Hepatocyte (in vitro differentiated cells): ENCODE measurements at regions not wholly inside any gene's neighbourhood (a gene's known extent, or its start where the extent isn't known, plus 50 kb on each side); places are given as distances from the start of the nearest gene placed in this dataset.

ENCODE experiments used
- DNase-seq: peaks from one replicate; pipeline ENCODE4 v3.0.0-alpha.2; 2016; ENCODE audit warnings: low spot score
- H2AFZ ChIP-seq: fragments of 200-600 bp; sonication (generic); 2 replicates; pipeline ENCODE4 v1.6.0; 2016; ENCODE audit warnings: antibody characterized with exemption, mild to moderate bottlenecking
- H3K27ac ChIP-seq: fragments of 200-600 bp; sonication (generic); 2 replicates; pipeline ENCODE4 v1.5.1; 2016; ENCODE audit warnings: mild to moderate bottlenecking
- H3K27me3 ChIP-seq: fragments of 200-600 bp; sonication (generic); 2 replicates; pipeline ENCODE4 v1.6.1; 2016
- H3K36me3 ChIP-seq: fragments of 200-600 bp; sonication (generic); replicated peaks from 2 replicates; pipeline ENCODE4 v1.5.1; 2016; ENCODE audit warnings: low read depth; ENCODE audit not compliant: insufficient read depth
- H3K4me1 ChIP-seq: fragments of 200-600 bp; sonication (generic); 2 replicates; pipeline ENCODE4 v1.5.1; 2016; ENCODE audit warnings: mild to moderate bottlenecking, moderate library complexity; ENCODE audit not compliant: insufficient read depth
- H3K4me2 ChIP-seq: fragments of 200-600 bp; sonication (generic); 2 replicates; pipeline ENCODE4 v1.6.0; 2016
- H3K4me3 ChIP-seq: fragments of 200-600 bp; sonication (generic); 2 replicates; pipeline ENCODE4 v1.5.1; 2016; ENCODE audit warnings: mild to moderate bottlenecking
- H3K79me2 ChIP-seq: fragments of 200-600 bp; sonication (generic); 2 replicates; pipeline ENCODE4 v1.6.0; 2017; ENCODE audit warnings: mild to moderate bottlenecking
- H3K9me2 ChIP-seq: fragments of 200-600 bp; sonication (generic); replicated peaks from 2 replicates; pipeline ENCODE4 v1.6.0; 2017; ENCODE audit warnings: mild to moderate bottlenecking; ENCODE audit not compliant: insufficient read depth
- H3K9me3 ChIP-seq: fragments of 200-600 bp; sonication (generic); 2 replicates; pipeline ENCODE4 v1.5.1; 2016; ENCODE audit warnings: low read depth, mild to moderate bottlenecking
- H4K20me1 ChIP-seq: fragments of 200-600 bp; sonication (generic); 2 replicates; pipeline ENCODE4 v1.6.0; 2016; ENCODE audit warnings: mild to moderate bottlenecking; ENCODE audit not compliant: insufficient read depth, poor library complexity, severe bottlenecking
- CTCF ChIP-seq: fragments of 200-600 bp; sonication (generic); IDR thresholded peaks from 2 replicates; pipeline ENCODE4 v1.5.1; 2016; ENCODE audit warnings: antibody characterized with exemption, mild to moderate bottlenecking; ENCODE audit not compliant: poor library complexity
- EZH2 ChIP-seq: fragments of 200-600 bp; sonication (generic); IDR thresholded peaks from 2 replicates; pipeline ENCODE4 v1.6.1; 2016; ENCODE audit warnings: antibody characterized with exemption, mild to moderate bottlenecking, borderline replicate concordance
- EZH2phosphoT487 ChIP-seq: fragments of 200-600 bp; sonication (generic); IDR thresholded peaks from one replicate; pipeline ENCODE4 v1.6.1; 2018; ENCODE audit warnings: antibody characterized with exemption, mild to moderate bottlenecking, low read depth, moderate library complexity; ENCODE audit not compliant: unreplicated experiment, severe bottlenecking
- WGBS: methylation state at CpG from one replicate; pipeline ENCODE4 v1.1.6; 2016; ENCODE audit warnings: low lambda C conversion rate; ENCODE audit errors: missing lambda C conversion rate; 5-methylcytosine and 5-hydroxymethylcytosine counted together

- WGBS, result 96% methylated on average over 3 of the region's 3 CpGs
- H3K4me2 ChIP-seq, result no peak overlapping the region
- H3K79me2 ChIP-seq, result no peaks in the 10 kb centered on the region
- H3K9me3 ChIP-seq, result no peaks in the 10 kb centered on the region
- no peak for DNase-seq
- H4K20me1 ChIP-seq, result no peaks in the 10 kb centered on the region
- H3K36me3 ChIP-seq, result no peaks in the 10 kb centered on the region
- no peak overlapping the region for H3K4me3 ChIP-seq
- no peak overlapping the region for H3K27ac ChIP-seq
- H3K4me1 ChIP-seq, result no peaks in the 10 kb centered on the region
- no peaks in the 10 kb centered on the region for H3K9me2 ChIP-seq
- H3K27me3 ChIP-seq, result no peaks in the 10 kb centered on the region
- TF ChIP-seq EZH2, result no peak
- no peak for TF ChIP-seq EZH2phosphoT487
- no peak for TF ChIP-seq CTCF
- H2AFZ ChIP-seq, result no peak overlapping the region
Observed at GRCh38 chr18:45340884-45341283, 274.4 kb upstream of the SLC14A2 start.

GRCh38 chr18:45341454-45341853 lies 273.8 kb upstream of the SLC14A2 start:
- no peak for TF ChIP-seq CTCF
- TF ChIP-seq EZH2, result no peak
- TF ChIP-seq EZH2phosphoT487, result no peak

DNA sequence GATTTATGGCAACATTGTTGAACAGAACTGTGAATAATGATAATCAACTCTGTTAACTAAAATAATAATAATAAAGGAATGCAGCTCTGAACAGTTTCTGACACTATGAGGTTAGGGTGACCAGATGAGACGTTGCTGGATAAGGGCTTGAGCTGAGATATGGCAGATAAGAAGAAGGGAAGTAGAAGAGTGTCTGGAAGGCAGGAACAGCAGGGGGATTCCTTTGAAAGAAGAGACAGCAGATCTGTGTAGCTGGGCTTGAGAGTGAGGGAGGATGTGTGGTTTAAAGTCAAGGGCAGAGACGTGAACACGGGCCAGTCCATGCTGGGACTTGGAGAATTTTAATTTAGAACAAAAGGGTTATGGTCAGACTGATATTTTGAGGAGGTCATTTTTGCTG lies 273.1 kb upstream of the SLC14A2 start:
- Histone ChIP-seq H3K36me3 (no peaks in the 10 kb centered on the region), H3K4me2 (no peak overlapping the region), H3K9me3 (no peaks in the 10 kb centered on the region), H2AFZ (no peak overlapping the region), H3K27ac (no peak overlapping the region), H3K27me3 (no peaks in the 10 kb centered on the region), H3K79me2 (no peaks in the 10 kb centered on the region), H3K4me1 (no peaks in the 10 kb centered on the region), H3K9me2 (no peaks in the 10 kb centered on the region), H3K4me3 (no peak overlapping the region), H4K20me1 (no peaks in the 10 kb centered on the region)
- DNase-seq, result no peak
- WGBS, result 44% methylated on average over 3 of the region's 3 CpGs
- TF ChIP-seq CTCF (no peak), EZH2 (no peak)

More at GRCh38 chr18:45341454-45341853, 273.8 kb upstream of the SLC14A2 start:
- Histone ChIP-seq H3K36me3 (no peaks in the 10 kb centered on the region), H3K9me3 (no peaks in the 10 kb centered on the region), H3K4me1 (no peaks in the 10 kb centered on the region), H3K27ac (no peak overlapping the region), H3K27me3 (no peaks in the 10 kb centered on the region), H2AFZ (no peak overlapping the region), H3K9me2 (no peaks in the 10 kb centered on the region), H4K20me1 (no peaks in the 10 kb centered on the region), H3K79me2 (no peaks in the 10 kb centered on the region), H3K4me3 (no peak overlapping the region), H3K4me2 (no peak overlapping the region)
- DNase-seq, result no peak
- 70% methylated on average over 2 of the region's 2 CpGs for WGBS

DNA sequence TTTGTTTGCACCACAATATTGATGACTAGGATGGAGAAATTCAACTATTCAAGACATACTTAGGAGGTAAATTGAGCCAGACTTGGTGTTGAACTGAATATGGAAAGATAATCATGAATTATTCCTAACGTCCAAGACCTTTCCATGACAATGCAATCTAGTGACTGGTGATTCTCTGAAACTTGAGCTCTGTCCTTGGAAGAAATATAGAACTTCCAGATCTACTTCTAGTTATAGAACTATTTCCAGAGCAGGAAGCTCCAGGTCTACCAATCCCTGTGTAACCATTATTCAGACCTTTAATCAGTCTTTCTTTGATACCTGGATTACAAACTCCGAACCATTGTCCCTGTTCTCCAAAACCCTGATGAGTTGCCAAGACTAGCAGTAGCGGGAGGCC lies 272.6 kb upstream of the SLC14A2 start:
- WGBS, result 90% methylated on average over 3 of the region's 3 CpGs
- DNase-seq, result no peak
- Histone ChIP-seq H3K36me3 (no peaks in the 10 kb centered on the region), H3K4me1 (no peaks in the 10 kb centered on the region), H3K4me3 (no peak overlapping the region), H3K9me3 (no peaks in the 10 kb centered on the region), H4K20me1 (no peaks in the 10 kb centered on the region), H3K27me3 (no peaks in the 10 kb centered on the region), H3K27ac (no peak overlapping the region), H3K79me2 (no peaks in the 10 kb centered on the region), H3K9me2 (no peaks in the 10 kb centered on the region), H3K4me2 (no peak overlapping the region), H2AFZ (no peak overlapping the region)
- TF ChIP-seq CTCF, result no peak
- no peak for TF ChIP-seq EZH2phosphoT487
- no peak for TF ChIP-seq EZH2
